Activated naive CD4-positive, alpha-beta T cell treated with anti-CD3 and anti-CD28 coated beads, Interleukin-2, amount 50 U/mL, for 24 hours (primary cell): ENCODE measurements at regions not wholly inside any gene's neighbourhood (a gene's known extent, or its start where the extent isn't known, plus 50 kb on each side); places are given as distances from the start of the nearest gene placed in this dataset.

Experiments used
- H3K27ac Mint-ChIP-seq: one replicate; pipeline ENCODE4 v1.8.0; 2021; ENCODE audit warnings: mild to moderate bottlenecking, mixed read lengths
- H3K27me3 Mint-ChIP-seq: one replicate; pipeline ENCODE4 v1.8.0; 2021; ENCODE audit warnings: mixed read lengths
- H3K36me3 Mint-ChIP-seq: one replicate; pipeline ENCODE4 v1.8.0; 2021; ENCODE audit warnings: mixed read lengths
- H3K4me1 Mint-ChIP-seq: one replicate; pipeline ENCODE4 v1.8.0; 2021; ENCODE audit warnings: mixed read lengths
- H3K4me3 Mint-ChIP-seq: one replicate; pipeline ENCODE4 v1.8.0; 2021; ENCODE audit warnings: mild to moderate bottlenecking, mixed read lengths
- H3K9me3 Mint-ChIP-seq: one replicate; pipeline ENCODE4 v1.8.0; 2021; ENCODE audit warnings: mixed read lengths

- H3K36me3 Mint-ChIP-seq: no peaks in the 10 kb centered on the region
- no peaks in the 10 kb centered on the region for H3K9me3 Mint-ChIP-seq
- no peaks in the 10 kb centered on the region for H3K27me3 Mint-ChIP-seq
- H3K4me1 Mint-ChIP-seq: no peaks in the 10 kb centered on the region
- no peak overlapping the region for H3K4me3 Mint-ChIP-seq
- H3K27ac Mint-ChIP-seq: no peak overlapping the region
Measured at GRCh38 chrX:22373766-22374165, 101.1 kb downstream of the CBLL2 start.

GRCh38 chrX:22376369-22376768 lies 103.7 kb downstream of the CBLL2 start:
- Mint-ChIP-seq H3K9me3 (no peaks in the 10 kb centered on the region), H3K27me3 (no peaks in the 10 kb centered on the region), H3K4me3 (no peak overlapping the region), H3K27ac (no peak overlapping the region), H3K36me3 (no peaks in the 10 kb centered on the region), H3K4me1 (no peaks in the 10 kb centered on the region)

GRCh38 chrX:22378296-22378695 lies 105.6 kb downstream of the CBLL2 start:
- H3K4me1 Mint-ChIP-seq: no peaks in the 10 kb centered on the region

GRCh38 chrX:22383988-22384387 lies 111.3 kb downstream of the CBLL2 start:
- Mint-ChIP-seq H3K4me3 (no peak overlapping the region), H3K27ac (no peak overlapping the region), H3K9me3 (no peaks in the 10 kb centered on the region), H3K4me1 (no peaks in the 10 kb centered on the region), H3K36me3 (no peaks in the 10 kb centered on the region), H3K27me3 (no peaks in the 10 kb centered on the region)

More at GRCh38 chrX:22378296-22378695, 105.6 kb downstream of the CBLL2 start:
- no peaks in the 10 kb centered on the region for H3K9me3 Mint-ChIP-seq
- no peak overlapping the region for H3K4me3 Mint-ChIP-seq
- H3K27me3 Mint-ChIP-seq: no peaks in the 10 kb centered on the region
- no peak overlapping the region for H3K27ac Mint-ChIP-seq
- H3K36me3 Mint-ChIP-seq: no peaks in the 10 kb centered on the region

- Mint-ChIP-seq H3K4me1 (no peaks in the 10 kb centered on the region), H3K27me3 (peaks cover 1% of the 10 kb centered on the region), H3K9me3 (no peaks in the 10 kb centered on the region)
Measured at GRCh38 chrX:22389556-22390179, 117.0 kb downstream of the CBLL2 start.

GRCh38 chrX:22392133-22392948 lies 119.6 kb downstream of the CBLL2 start:
- no peaks in the 10 kb centered on the region for H3K9me3 Mint-ChIP-seq
- H3K27ac Mint-ChIP-seq: no peak overlapping the region
- no peak overlapping the region for H3K4me3 Mint-ChIP-seq
- no peaks in the 10 kb centered on the region for H3K36me3 Mint-ChIP-seq
- H3K27me3 Mint-ChIP-seq: peaks cover 1% of the 10 kb centered on the region
- no peaks in the 10 kb centered on the region for H3K4me1 Mint-ChIP-seq

More at GRCh38 chrX:22389556-22390179, 117.0 kb downstream of the CBLL2 start:
- Mint-ChIP-seq H3K4me3 (no peak overlapping the region), H3K36me3 (no peaks in the 10 kb centered on the region), H3K27ac (no peak overlapping the region)

GRCh38 chrX:22395372-22395771 lies 122.7 kb downstream of the CBLL2 start:
- H3K27ac Mint-ChIP-seq: no peak overlapping the region
- H3K27me3 Mint-ChIP-seq: no peaks in the 10 kb centered on the region
- no peak overlapping the region for H3K4me3 Mint-ChIP-seq
- no peaks in the 10 kb centered on the region for H3K36me3 Mint-ChIP-seq
- H3K9me3 Mint-ChIP-seq: no peaks in the 10 kb centered on the region
- no peaks in the 10 kb centered on the region for H3K4me1 Mint-ChIP-seq

- Mint-ChIP-seq H3K4me1 (no peaks in the 10 kb centered on the region), H3K27me3 (no peaks in the 10 kb centered on the region), H3K9me3 (no peaks in the 10 kb centered on the region), H3K4me3 (no peak overlapping the region), H3K27ac (no peak overlapping the region), H3K36me3 (no peaks in the 10 kb centered on the region)
Measured at GRCh38 chrX:22396408-22396807, 123.7 kb downstream of the CBLL2 start.

GRCh38 chrX:22397566-22397965 lies 124.9 kb downstream of the CBLL2 start:
- Mint-ChIP-seq H3K27me3 (no peaks in the 10 kb centered on the region), H3K9me3 (no peaks in the 10 kb centered on the region), H3K27ac (no peak overlapping the region), H3K4me1 (no peaks in the 10 kb centered on the region), H3K4me3 (no peak overlapping the region), H3K36me3 (no peaks in the 10 kb centered on the region)

- H3K4me3 Mint-ChIP-seq: no peak overlapping the region
Measured at GRCh38 chrX:22399437-22400192, 126.9 kb downstream of the CBLL2 start.

GRCh38 chrX:22404297-22404696 lies 131.6 kb downstream of the CBLL2 start:
- no peak overlapping the region for H3K4me3 Mint-ChIP-seq
- no peaks in the 10 kb centered on the region for H3K36me3 Mint-ChIP-seq
- H3K27ac Mint-ChIP-seq: no peak overlapping the region
- no peaks in the 10 kb centered on the region for H3K9me3 Mint-ChIP-seq
- H3K27me3 Mint-ChIP-seq: no peaks in the 10 kb centered on the region
- no peaks in the 10 kb centered on the region for H3K4me1 Mint-ChIP-seq

More at GRCh38 chrX:22399437-22400192, 126.9 kb downstream of the CBLL2 start:
- H3K9me3 Mint-ChIP-seq: no peaks in the 10 kb centered on the region
- H3K36me3 Mint-ChIP-seq: no peaks in the 10 kb centered on the region
- no peak overlapping the region for H3K27ac Mint-ChIP-seq
- H3K27me3 Mint-ChIP-seq: no peaks in the 10 kb centered on the region
- no peaks in the 10 kb centered on the region for H3K4me1 Mint-ChIP-seq

- Mint-ChIP-seq H3K9me3 (no peaks in the 10 kb centered on the region), H3K4me3 (no peak overlapping the region), H3K36me3 (no peaks in the 10 kb centered on the region), H3K4me1 (no peaks in the 10 kb centered on the region), H3K27ac (no peak overlapping the region), H3K27me3 (no peaks in the 10 kb centered on the region)
Measured at GRCh38 chrX:22406201-22406737, 133.6 kb downstream of the CBLL2 start.

- Mint-ChIP-seq H3K27me3 (no peaks in the 10 kb centered on the region), H3K36me3 (no peaks in the 10 kb centered on the region), H3K4me1 (no peaks in the 10 kb centered on the region), H3K4me3 (no peak overlapping the region), H3K9me3 (no peaks in the 10 kb centered on the region), H3K27ac (no peak overlapping the region)
Measured at GRCh38 chrX:22409418-22409817, 136.7 kb downstream of the CBLL2 start.

- H3K4me3 Mint-ChIP-seq: no peak overlapping the region
- no peaks in the 10 kb centered on the region for H3K4me1 Mint-ChIP-seq
- H3K27me3 Mint-ChIP-seq: no peaks in the 10 kb centered on the region
- no peaks in the 10 kb centered on the region for H3K9me3 Mint-ChIP-seq
- H3K36me3 Mint-ChIP-seq: no peaks in the 10 kb centered on the region
- H3K27ac Mint-ChIP-seq: no peak overlapping the region
Measured at GRCh38 chrX:22424122-22424915, 151.6 kb downstream of the CBLL2 start.

GRCh38 chrX:22424919-22425318 lies 152.2 kb downstream of the CBLL2 start:
- H3K9me3 Mint-ChIP-seq: no peaks in the 10 kb centered on the region
- no peaks in the 10 kb centered on the region for H3K27me3 Mint-ChIP-seq
- H3K27ac Mint-ChIP-seq: no peak overlapping the region
- H3K36me3 Mint-ChIP-seq: no peaks in the 10 kb centered on the region
- no peaks in the 10 kb centered on the region for H3K4me1 Mint-ChIP-seq
- H3K4me3 Mint-ChIP-seq: no peak overlapping the region
